ENCODE measurements at regions not wholly inside any gene's neighbourhood (a gene's known extent, or its start where the extent isn't known, plus 50 kb on each side); places are given as distances from the start of the nearest gene placed in this dataset.

DNA sequence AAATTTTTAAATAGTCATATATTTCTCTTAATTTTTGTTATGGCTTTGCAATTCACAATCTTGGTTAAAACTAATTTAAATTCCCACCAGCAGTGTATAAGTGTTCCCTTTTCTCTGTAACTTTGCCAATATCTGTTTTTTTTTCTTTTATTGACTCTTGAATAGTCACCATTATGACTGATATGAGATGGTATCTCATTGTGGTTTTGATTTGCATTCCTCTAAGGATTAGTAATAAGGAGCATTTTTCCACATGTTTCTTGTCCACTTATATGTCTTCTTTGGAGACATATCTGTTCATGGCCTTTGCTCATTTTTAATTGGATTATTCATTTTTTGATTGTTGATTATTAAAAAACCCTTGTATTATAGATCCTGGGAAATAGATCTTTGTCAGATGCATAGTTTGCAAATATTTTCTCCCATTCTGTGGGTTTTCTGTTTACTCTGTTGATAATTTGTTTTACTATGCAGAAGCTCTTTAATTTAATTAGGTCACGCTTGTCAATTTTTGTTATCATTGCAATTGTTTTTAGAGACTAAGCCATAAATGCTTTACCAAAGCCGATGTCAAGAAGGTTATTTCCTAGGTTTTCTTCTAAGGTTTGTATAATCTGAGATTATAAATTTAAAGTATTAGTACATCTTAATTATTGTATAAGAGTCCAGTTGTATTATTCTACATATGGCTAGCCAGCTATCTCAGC is 610.9 kb downstream of the CHSY3 start:
- H4K20me1 ChIP-seq (ENCODE audit: control insufficient read depth, insufficient read depth), result no peaks in the 10 kb centered on the region
- no peak overlapping the region for H3K4me2 ChIP-seq (ENCODE audit: control insufficient read depth, insufficient read depth)
- no peak overlapping the region for H2AFZ ChIP-seq (ENCODE audit: control insufficient read depth, low read depth, low read length)
- no peaks in the 10 kb centered on the region for H3K9me3 ChIP-seq (replicated peaks; ENCODE audit: control insufficient read depth, insufficient read depth, low read length)
- FAIRE-seq (no peak), DNase-seq (ENCODE audit: low read depth, low spot score) (no peak), ATAC-seq (no peak)
- H3K27me3 ChIP-seq (replicated peaks in 1 of 2; ENCODE audit: control insufficient read depth in 2 of 2, insufficient read depth in 2 of 2, low read length in 1 of 2), result no peaks in the 10 kb centered on the region
- no peaks in the 10 kb centered on the region for H3K79me2 ChIP-seq (ENCODE audit: control insufficient read depth, insufficient read depth, low read length)
- POLR2A ChIA-PET, result no interaction called here
- H3K9ac ChIP-seq (ENCODE audit: control insufficient read depth, insufficient read depth, low read length), result no peak overlapping the region
- H3K4me1 ChIP-seq (ENCODE audit: control insufficient read depth, insufficient read depth, low read length), result no peaks in the 10 kb centered on the region
- no peak overlapping the region for H3K4me3 ChIP-seq
- H3K27ac ChIP-seq (ENCODE audit: control insufficient read depth, insufficient read depth), result no peak overlapping the region
- no TSS peak for BruUV-seq (replicated peaks)
- in situ Hi-C loops (cut with MboI) (no loop called here), intact Hi-C loops (cut with micrococcal nuclease; ENCODE audit: unreplicated experiment) (no loop called here)
- H3K36me3 ChIP-seq (ENCODE audit: control insufficient read depth in 2 of 2, insufficient read depth in 2 of 2, low read length in 1 of 2), result no peaks in the 10 kb centered on the region
- SMC1A ChIA-PET (ENCODE audit: uncharacterized antibody, unreplicated experiment), result no interaction called here
- WGBS (ENCODE audit: insufficient coverage, insufficient replicate concordance, low lambda C conversion rate, missing lambda C conversion rate), result 32% methylated on average over 2 of the region's 2 CpGs
- RAD21 ChIA-PET (ENCODE audit: unreplicated experiment), result no interaction called here
- CTCF ChIA-PET, result no interaction called here
- TF ChIP-seq DPF2 (IDR thresholded peaks at IDR 0.05) (no peak), EED (IDR thresholded peaks at IDR 0.05; ENCODE audit: low read depth) (no peak), HCFC1 (IDR thresholded peaks at IDR 0.05; ENCODE audit: low read length) (no peak), TAF1 (IDR thresholded peaks at IDR 0.05; ENCODE audit: borderline replicate concordance, low read depth, low read length) (no peak), PML (IDR thresholded peaks at IDR 0.05; ENCODE audit: low read length) (no peak), EZH2 (IDR thresholded peaks at IDR 0.05; ENCODE audit: borderline replicate concordance, control insufficient read depth, low read depth, low read length) (no peak), RFX5 (IDR thresholded peaks at IDR 0.05; ENCODE audit: low read depth, low read length) (no peak), FOXK2 (IDR thresholded peaks at IDR 0.05) (no peak), NFIC (IDR thresholded peaks at IDR 0.05; ENCODE audit: low read depth, low read length) (no peak)
- TF ChIP-seq, protein P1, sequence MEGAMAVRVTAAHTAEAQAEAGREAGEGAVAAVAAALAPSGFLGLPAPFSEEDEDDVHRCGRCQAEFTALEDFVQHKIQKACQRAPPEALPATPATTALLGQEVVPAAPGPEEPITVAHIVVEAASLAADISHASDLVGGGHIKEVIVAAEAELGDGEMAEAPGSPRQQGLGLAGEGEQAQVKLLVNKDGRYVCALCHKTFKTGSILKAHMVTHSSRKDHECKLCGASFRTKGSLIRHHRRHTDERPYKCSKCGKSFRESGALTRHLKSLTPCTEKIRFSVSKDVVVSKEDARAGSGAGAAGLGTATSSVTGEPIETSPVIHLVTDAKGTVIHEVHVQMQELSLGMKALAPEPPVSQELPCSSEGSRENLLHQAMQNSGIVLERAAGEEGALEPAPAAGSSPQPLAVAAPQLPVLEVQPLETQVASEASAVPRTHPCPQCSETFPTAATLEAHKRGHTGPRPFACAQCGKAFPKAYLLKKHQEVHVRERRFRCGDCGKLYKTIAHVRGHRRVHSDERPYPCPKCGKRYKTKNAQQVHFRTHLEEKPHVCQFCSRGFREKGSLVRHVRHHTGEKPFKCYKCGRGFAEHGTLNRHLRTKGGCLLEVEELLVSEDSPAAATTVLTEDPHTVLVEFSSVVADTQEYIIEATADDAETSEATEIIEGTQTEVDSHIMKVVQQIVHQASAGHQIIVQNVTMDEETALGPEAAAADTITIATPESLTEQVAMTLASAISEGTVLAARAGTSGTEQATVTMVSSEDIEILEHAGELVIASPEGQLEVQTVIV (IDR thresholded peaks at IDR 0.05; ENCODE audit: borderline replicate concordance, partially characterized antibody), result no peak
- TF ChIP-seq, protein P2, sequence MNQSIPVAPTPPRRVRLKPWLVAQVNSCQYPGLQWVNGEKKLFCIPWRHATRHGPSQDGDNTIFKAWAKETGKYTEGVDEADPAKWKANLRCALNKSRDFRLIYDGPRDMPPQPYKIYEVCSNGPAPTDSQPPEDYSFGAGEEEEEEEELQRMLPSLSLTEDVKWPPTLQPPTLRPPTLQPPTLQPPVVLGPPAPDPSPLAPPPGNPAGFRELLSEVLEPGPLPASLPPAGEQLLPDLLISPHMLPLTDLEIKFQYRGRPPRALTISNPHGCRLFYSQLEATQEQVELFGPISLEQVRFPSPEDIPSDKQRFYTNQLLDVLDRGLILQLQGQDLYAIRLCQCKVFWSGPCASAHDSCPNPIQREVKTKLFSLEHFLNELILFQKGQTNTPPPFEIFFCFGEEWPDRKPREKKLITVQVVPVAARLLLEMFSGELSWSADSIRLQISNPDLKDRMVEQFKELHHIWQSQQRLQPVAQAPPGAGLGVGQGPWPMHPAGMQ (IDR thresholded peaks at IDR 0.05; ENCODE audit: borderline replicate concordance), result no peak
- TF ChIP-seq, protein P3, sequence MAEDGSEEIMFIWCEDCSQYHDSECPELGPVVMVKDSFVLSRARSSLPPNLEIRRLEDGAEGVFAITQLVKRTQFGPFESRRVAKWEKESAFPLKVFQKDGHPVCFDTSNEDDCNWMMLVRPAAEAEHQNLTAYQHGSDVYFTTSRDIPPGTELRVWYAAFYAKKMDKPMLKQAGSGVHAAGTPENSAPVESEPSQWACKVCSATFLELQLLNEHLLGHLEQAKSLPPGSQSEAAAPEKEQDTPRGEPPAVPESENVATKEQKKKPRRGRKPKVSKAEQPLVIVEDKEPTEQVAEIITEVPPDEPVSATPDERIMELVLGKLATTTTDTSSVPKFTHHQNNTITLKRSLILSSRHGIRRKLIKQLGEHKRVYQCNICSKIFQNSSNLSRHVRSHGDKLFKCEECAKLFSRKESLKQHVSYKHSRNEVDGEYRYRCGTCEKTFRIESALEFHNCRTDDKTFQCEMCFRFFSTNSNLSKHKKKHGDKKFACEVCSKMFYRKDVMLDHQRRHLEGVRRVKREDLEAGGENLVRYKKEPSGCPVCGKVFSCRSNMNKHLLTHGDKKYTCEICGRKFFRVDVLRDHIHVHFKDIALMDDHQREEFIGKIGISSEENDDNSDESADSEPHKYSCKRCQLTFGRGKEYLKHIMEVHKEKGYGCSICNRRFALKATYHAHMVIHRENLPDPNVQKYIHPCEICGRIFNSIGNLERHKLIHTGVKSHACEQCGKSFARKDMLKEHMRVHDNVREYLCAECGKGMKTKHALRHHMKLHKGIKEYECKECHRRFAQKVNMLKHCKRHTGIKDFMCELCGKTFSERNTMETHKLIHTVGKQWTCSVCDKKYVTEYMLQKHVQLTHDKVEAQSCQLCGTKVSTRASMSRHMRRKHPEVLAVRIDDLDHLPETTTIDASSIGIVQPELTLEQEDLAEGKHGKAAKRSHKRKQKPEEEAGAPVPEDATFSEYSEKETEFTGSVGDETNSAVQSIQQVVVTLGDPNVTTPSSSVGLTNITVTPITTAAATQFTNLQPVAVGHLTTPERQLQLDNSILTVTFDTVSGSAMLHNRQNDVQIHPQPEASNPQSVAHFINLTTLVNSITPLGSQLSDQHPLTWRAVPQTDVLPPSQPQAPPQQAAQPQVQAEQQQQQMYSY (CRISPR knock-in tag; IDR thresholded peaks at IDR 0.05), result no peak
- TF ChIP-seq, protein P4, sequence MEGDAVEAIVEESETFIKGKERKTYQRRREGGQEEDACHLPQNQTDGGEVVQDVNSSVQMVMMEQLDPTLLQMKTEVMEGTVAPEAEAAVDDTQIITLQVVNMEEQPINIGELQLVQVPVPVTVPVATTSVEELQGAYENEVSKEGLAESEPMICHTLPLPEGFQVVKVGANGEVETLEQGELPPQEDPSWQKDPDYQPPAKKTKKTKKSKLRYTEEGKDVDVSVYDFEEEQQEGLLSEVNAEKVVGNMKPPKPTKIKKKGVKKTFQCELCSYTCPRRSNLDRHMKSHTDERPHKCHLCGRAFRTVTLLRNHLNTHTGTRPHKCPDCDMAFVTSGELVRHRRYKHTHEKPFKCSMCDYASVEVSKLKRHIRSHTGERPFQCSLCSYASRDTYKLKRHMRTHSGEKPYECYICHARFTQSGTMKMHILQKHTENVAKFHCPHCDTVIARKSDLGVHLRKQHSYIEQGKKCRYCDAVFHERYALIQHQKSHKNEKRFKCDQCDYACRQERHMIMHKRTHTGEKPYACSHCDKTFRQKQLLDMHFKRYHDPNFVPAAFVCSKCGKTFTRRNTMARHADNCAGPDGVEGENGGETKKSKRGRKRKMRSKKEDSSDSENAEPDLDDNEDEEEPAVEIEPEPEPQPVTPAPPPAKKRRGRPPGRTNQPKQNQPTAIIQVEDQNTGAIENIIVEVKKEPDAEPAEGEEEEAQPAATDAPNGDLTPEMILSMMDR (IDR thresholded peaks at IDR 0.05 in 2 of 3, conservative IDR thresholded peaks at IDR 0.05 in 1 of 3; ENCODE audit: control insufficient read depth in 2 of 3, extremely low read depth in 1 of 3, insufficient read depth in 1 of 3, low read depth in 3 of 3, low read length in 3 of 3), result no peak
